Embryonic facial prominence (tissue), 1 donor: ENCODE measurements at regions not wholly inside any gene's neighbourhood (a gene's known extent, or its start where the extent isn't known, plus 50 kb on each side); places are given as distances from the start of the nearest gene placed in this dataset.

Source experiments
- DNase-seq: peaks from one replicate; pipeline ENCODE4 v3.0.0-alpha.2; 2016; ENCODE audit errors: extremely low spot score

GRCh38 chr2:176540995-176541394 is 271.8 kb downstream of the MTX2 start:
- no peak for DNase-seq

DNA sequence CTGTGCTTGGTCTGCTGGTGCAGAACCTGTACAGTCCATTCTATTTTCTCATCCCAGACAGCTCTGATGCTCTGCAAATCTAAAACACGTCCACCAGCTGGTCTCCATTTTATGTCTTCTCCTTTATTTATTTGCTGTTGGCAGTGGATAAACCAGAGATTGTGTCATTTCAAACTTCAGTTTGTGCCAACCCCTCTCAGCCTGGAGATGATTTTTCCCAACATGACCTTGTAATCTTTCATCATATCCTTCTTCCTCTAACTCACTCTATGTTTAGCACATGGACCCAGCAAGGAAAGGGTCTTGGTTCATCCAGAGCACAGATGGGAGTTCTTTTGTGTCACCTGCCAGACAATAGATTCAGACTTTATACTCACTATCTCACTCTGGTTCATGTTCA is 273.2 kb downstream of the MTX2 start:
- no peak for DNase-seq

DNA sequence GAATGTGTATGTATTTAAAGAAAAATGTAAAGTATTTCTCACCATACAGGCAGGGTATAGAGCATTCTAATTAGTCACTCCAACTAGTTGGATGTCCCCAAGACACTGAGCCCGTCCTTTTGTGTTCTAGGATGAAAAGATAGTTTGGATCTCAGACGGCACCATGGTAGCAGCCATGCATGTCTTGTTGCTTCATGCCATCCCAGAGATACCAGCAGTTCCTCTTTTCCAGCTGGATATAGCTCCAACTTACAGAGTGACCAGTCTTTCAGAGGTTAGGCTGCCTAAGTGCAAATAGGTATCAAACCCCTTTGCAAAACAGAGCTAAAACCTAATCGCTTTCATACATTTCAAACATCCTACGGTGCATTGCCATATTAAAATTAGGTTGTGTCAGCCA is 275.3 kb downstream of the MTX2 start:
- DNase-seq = no peak

GRCh38 chr2:176544991-176545956 is 276.0 kb downstream of the MTX2 start:
- no peak for DNase-seq

GRCh38 chr2:176546550-176546949 is 277.3 kb downstream of the MTX2 start:
- DNase-seq = no peak

DNA sequence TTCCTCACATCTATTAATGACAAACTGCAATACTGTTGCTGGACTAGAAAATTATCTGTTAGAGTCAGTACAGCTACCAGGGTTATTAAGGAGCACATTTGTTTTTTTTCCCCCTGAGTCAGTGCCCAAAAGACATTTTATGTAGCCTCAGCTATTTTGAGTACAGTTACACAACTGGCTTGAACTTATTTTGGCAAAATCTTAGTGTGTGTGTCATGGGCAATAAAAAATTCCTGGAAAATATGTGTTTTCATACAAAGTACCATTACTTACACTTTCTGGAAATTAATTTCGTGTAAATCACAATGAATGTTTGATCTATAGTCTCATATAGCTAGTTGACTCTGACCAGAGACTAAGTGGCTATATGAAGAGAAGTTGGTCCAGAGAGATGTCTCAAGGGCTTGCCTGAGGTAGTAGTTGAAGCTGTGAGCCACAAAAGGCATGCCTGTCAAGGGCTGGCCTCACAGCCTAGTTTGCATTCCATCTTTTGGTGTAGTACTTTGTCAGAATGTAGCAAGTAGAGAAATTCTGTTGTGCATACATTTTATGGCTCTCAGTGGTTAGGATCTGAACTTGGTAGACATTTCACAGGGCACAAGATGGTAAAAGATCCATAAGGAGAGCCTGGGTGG is 283.4 kb downstream of the MTX2 start:
- DNase-seq = no peak

GRCh38 chr2:176553685-176554100 is 284.5 kb downstream of the MTX2 start:
- peak; percentile 61 for DNase-seq

DNA sequence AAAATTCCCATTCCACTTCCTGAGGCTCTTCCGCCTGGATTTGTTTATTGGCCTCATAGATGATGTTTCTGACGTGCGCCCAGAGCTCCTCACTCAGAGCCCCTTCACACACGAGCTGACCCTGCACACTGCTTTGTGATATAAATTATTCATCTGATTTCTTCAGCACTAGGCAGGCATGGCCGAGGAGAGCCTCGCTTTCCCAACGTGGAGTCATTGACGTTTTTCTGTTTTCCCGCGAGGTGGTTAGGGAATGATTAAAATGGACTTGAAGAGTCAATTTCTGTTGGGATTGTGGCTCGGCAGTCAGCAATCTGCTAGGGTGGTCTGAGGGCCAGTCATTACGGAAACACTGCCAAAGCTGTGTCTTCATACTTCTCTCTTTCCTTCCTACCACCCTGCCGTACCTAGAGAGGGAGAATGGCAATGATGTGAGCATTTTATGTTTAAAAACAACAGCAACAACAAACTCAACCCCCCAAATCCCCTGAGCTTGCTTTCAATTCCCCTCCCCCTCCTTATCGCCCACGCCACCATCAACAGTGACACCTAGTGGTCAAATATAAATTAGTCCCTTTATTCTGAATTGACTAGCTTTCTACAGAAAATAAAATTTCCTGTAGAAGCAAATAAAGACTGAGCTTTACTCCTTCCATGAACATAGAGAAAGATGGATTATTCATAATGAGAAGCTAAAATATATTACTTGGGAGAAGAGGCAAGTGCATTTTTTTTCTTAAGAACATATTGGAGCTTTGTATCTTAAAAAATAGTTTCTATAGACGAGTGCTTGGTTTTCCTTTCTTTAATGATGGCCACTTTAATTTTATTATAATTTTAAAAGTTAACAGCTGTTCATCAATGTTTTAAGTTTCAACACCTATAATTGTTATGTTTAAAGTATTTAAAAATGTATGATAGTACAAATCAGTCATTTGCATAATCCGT is 285.1 kb downstream of the MTX2 start:
- DNase-seq = peak; percentile 80

- DNase-seq = no peak
Observed at GRCh38 chr2:176555112-176555511, 285.9 kb downstream of the MTX2 start.

GRCh38 chr2:176555781-176556180 is 286.5 kb downstream of the MTX2 start:
- no peak for DNase-seq

GRCh38 chr2:176556373-176556772 is 287.1 kb downstream of the MTX2 start:
- DNase-seq = no peak

GRCh38 chr2:176557821-176558220 is 288.6 kb downstream of the MTX2 start:
- no peak for DNase-seq

DNA sequence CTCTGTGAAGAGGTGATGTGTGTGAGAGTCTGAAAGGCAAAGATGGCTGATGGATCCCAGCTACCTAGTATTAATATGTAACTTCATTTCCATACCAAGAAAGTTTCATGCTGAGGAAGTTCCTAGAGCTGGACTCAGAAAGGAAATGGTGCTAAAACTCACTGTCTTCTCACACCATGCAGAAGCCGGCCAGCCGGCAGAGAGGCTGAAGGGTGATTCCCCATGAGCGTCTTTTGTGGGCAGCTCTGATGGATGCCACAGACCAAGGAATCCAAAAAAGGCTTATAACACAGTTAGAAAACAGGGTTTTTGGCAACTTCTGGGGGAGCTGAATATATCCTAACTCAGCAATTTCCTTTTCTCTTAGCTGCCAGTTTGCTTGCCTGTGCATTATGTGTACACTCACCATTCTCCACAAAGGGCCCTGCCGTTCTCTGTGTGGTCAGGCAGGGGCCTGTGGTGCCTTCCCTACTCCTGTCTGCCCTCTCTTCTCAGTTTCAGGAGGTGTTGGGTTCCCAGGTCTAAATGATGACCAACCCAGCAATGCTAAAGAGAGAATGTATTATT is 289.4 kb downstream of the MTX2 start:
- DNase-seq = no peak

DNA sequence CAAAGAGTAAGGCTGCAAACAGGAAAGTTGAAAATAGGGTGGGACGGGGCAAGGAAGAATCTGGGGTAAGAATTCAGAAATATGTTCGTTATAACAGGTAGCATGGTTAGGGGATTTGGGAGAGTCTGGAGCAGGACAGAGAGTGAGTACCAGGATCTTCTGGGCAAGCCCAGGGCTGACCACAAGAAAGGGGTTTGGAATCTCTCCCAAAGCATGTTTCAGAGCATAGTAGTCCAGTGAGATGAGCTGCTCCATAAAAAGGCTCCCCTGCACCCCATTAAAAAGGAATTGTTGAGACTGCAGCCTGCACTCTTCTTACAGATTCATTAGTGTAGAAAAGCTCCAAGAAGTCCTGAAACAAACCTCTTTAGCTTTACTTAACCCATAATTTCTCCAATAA is 291.1 kb downstream of the MTX2 start:
- no peak for DNase-seq

GRCh38 chr2:176561706-176562105 is 292.5 kb downstream of the MTX2 start:
- no peak for DNase-seq

DNA sequence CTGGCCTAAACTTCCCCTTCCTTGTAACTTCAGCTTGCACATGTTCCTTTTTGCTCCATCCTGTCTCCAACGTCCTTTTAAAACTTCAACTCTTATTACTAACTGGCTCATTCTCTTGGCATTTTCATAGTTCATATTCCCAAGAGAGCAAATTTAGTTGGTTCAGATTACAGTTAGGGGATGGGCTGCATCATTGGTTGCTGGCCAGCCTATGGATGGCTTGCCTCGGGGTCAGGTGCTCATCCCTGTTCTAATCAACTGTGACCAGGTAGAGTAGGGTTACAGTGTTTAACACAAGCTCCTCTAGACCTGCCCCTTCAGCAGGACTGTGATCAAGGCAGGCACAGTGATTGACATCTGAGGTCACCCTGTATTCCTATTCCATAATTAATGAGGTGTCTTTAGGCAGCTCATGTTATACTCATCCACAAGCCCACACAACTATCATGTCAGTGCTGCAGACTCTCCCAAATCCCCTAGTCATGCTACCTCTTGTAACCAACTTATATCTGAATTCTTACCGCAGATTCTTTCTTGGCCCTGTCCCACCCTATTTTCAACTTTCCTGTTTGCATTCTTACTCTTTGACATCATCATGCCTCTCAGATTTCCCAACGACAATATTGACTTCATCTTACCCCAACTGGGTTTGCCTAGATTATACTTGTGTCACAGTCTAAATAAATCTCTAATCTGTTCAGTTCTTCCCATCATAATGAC is 293.3 kb downstream of the MTX2 start:
- DNase-seq = no peak

DNA sequence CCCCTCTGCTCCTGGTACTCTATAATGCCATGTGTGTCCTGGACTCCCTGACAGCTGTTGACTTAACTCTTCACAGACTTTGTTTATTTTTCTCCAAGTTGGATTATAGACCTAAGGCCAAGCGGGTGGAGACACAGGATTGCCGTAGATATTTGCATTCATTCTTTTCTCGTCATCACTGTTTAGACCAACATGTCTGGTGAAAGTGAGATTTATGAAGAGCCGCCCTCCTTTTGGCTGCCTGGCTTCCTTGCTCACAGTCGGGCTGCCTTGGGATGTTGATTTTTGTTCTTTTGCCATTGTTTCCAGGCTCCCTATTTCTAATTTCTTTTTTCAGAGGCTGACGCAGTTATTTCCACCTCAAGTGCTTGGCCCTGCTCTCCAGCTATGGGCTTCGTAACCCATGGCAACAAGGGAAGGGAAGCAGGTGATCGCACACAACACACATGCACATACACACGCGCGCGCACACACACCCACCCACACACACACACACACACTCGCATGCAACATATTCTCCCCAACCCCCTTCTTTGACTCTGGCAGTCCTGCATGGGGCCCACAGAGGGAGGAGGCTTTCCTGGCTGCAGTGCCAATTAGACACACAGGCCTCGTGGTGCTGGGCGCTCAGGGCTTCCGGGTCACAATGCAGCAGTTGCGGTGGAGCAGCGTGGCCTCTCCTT is 296.5 kb downstream of the MTX2 start:
- DNase-seq = no peak

GRCh38 chr2:176566496-176566895 is 297.3 kb downstream of the MTX2 start:
- no peak for DNase-seq

DNA sequence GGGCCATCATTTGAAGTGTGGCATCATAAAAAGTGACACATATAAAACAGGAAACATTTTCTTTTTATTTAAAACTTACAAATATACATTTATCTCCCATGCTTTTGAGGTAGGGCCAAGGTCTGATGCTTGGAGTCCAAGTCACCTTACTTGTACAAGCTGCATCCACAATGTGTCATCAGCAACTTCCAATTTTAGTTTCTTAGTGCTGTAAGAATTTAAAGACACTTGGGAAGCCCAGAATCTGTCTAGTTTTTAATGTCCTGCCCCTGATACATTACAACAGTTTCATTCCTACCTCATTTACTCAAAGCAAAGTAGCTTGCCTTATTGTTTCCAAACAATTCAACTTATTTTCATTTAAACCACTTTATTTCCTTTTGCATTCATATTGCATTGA is 297.7 kb downstream of the MTX2 start:
- no peak for DNase-seq

- no peak for DNase-seq
Observed at GRCh38 chr2:176567361-176567760, 298.1 kb downstream of the MTX2 start.
